GM18499 (cell line): ENCODE measurements at regions not wholly inside any gene's neighbourhood (a gene's known extent, or its start where the extent isn't known, plus 50 kb on each side); places are given as distances from the start of the nearest gene placed in this dataset.
"Not testable (repeated sequence)": the region's sequence is repeated elsewhere in the genome, so short reads cannot be mapped to it uniquely, and the experiment has no call there.

Source experiments
- ATAC-seq: cut with Tn5 transposase; IDR thresholded peaks from one replicate; pipeline ENCODE4 v1.9.1; 2021; ENCODE audit warnings: moderate number of reproducible peaks; ENCODE audit not compliant: insufficient read depth, unreplicated experiment

DNA sequence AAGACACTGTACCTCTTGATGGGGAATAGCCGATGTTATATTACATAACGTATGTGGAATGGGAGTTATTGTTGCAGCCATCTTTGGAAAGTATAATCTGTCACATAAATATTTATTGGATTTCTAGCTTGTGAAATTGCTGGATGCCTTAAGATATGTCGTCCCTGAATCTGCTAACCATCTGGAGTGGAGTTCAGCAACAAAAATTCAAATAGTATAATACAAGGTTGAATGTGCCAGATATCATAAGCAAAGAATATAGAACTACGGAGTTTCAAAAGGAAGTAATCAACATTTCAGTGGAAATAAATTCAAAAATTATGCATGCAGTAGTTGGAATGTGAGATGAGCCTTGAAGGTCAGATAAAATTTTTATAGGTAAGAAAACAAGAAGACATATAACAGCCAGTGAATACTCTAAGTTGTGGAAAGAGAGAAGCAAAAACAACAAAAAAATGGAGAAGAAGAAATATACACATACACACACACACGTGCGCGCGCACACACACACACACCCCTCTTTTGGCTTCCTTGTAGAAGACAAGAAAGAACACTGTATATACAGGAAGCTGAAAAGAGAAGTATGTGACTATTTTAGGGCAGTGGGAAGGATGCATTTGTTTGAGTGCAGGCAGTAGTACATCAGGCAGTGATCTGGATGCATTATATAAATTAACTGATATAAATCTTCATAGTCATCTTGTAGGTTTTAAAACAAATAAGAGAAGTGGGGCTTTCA is 516.7 kb downstream of the KCNT2 start:
- no peak for ATAC-seq

GRCh38 chr1:196090226-196090625 is 518.0 kb downstream of the KCNT2 start:
- ATAC-seq, result no peak

DNA sequence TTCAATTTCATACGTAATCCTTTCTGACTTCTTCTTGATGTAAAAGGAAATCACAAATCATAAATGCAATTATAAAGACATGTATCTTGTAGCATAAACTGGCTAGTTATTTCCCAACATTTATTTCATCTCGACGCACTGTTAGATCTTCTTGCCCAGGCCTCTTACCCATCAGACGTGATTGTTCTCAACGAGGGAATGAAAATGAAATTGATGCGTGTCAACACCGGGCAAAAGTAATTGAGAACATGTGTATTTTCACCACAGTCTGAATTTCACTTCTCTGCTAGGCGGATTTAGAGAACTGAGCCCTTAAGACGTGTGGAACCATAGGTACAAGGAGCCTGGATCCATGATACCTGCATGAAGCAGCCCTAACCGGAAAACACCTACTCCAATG is 519.7 kb downstream of the KCNT2 start:
- no peak for ATAC-seq

DNA sequence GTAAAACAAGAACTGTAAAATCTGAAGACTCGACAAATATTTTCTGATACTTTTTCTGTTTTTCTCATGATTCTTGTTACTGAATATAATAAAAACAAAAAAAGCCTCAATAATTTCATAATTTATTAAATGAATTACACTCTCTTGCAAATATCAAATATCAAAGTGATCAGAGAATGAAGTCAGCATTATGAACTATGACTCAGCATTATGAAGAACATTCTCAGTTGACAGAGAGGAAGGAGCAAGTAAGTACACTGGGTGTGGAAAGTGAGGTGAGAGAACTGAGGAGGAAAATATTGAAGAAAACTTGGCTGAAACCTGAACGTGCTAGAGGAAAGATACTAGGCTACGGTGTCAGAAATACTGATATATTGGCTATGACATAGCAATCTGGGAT is 529.5 kb downstream of the KCNT2 start:
- no peak for ATAC-seq

DNA sequence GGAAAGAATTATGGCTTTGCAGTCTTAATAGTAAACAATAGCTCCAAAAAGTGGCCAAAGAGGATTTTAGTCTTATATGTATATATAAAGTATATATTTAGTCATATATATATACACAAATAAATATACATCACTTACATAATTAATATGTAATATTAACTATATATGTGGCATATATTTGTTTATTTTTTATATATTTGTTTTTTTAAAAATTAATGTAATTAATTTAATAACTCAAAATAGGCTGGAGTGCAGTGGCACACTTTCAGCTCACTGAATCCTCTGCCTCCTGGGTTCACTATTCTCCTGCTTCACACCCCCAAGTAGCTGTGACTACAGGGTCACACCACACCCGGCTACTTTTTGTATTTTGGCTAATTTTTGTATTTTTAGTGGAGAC is 532.6 kb downstream of the KCNT2 start:
- ATAC-seq, result no peak

GRCh38 chr1:196074182-196074581 is 534.1 kb downstream of the KCNT2 start:
- ATAC-seq, result no peak

DNA sequence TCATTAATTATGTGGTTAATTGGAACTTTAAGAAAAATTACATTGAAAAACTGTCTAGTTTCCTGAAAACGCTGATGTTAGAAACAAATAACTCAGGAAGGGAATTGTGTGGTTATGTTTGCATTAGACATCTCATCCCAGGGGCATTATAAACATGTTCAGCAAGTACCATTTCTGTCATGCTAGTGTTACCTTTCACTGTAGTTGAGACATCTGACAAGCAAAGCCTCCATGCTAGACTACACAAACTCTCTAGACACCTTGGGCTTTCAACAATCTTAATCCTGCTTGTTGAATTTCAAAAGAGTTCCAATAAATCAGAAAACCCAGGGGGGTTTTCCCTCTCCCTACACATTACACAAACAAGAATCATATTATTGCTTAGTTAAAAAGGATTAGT is 536.8 kb downstream of the KCNT2 start:
- ATAC-seq, result no peak

DNA sequence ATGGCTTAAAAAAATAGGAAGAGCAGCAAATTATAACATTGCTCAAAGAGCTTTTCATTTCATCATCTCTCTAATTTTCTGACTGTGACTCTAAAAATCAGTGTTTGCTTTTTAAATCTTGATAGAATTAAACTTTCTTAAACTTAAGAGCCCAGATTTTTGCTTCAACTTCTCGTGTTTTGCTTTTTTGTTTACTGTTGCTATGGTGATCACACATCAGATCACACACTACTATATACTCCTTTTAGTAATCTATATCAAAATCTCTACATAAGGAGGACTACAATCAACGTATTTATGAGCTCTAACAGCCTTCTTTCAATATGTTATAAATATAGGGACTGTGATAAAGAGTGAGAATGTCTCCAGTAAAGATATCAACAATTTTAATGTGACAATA is 537.3 kb downstream of the KCNT2 start:
- ATAC-seq, result no peak

DNA sequence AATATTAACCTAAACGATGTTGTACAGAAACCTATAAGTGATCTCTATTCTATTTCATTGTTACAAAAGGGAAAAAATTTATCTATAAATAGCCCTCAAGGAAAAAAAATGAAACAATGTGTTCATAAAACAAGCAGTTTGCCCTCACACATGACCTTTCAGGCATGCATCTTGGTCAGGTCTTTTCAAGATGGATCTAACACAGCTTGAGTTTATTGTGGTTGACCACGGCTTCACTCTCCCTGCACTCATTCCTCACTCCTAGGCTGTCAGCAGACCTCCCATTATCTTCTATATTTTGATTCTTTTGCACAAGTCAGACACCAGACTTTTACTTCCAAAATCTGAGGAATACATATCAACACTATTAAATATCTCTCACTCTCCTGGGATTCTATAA is 544.3 kb downstream of the KCNT2 start:
- ATAC-seq, result no peak

DNA sequence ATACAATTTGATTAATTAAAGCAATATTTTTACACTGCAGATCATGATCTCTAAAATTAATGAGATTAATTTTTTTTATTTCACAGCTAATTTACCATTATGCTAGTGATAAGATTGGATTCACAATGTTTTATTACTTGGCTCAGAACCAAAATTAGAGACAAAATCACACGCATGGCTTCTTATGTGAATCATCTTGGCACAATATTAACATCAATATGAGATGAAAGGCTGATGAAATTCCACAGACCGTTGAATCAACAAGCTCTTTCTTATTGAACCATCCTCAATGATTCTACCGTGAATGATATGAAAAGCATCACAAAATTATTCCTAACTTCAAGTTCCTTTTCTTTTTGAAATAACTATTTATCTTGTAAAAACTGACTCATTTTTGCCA is 544.9 kb downstream of the KCNT2 start:
- ATAC-seq, result no peak

GRCh38 chr1:196060539-196060938 is 547.7 kb downstream of the KCNT2 start:
- no peak for ATAC-seq

- ATAC-seq, result no peak
Observed at GRCh38 chr1:196059210-196059609, 549.0 kb downstream of the KCNT2 start.

- no peak for ATAC-seq
Observed at GRCh38 chr1:196056966-196057365, 551.3 kb downstream of the KCNT2 start.

GRCh38 chr1:196049407-196049806 is 558.8 kb downstream of the KCNT2 start:
- ATAC-seq, result no peak

- no peak for ATAC-seq
Observed at GRCh38 chr1:196043268-196043667, 565.0 kb downstream of the KCNT2 start.

GRCh38 chr1:196034080-196034706 is 574.0 kb downstream of the KCNT2 start:
- ATAC-seq, result no peak

DNA sequence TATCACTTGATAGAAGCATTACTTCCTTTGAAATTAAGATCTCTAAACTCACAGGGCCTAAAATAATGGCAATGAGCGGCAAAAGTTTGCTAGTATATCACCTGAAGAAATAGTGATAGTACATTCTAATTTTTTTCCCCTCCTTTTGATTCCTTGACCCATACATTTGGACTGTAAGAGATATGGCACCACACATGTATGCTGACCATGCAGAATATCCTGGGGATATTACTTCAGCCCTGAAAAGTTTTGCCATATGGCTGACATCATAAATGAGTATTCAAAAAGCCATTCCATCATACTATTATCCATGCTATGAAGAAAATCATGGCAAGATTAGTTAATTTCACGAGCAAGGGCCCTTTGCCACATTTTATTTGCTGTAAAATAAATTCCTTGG is 576.9 kb downstream of the KCNT2 start:
- ATAC-seq, result not testable (repeated sequence)

GRCh38 chr1:196030455-196030854 is 577.8 kb downstream of the KCNT2 start:
- no peak for ATAC-seq

DNA sequence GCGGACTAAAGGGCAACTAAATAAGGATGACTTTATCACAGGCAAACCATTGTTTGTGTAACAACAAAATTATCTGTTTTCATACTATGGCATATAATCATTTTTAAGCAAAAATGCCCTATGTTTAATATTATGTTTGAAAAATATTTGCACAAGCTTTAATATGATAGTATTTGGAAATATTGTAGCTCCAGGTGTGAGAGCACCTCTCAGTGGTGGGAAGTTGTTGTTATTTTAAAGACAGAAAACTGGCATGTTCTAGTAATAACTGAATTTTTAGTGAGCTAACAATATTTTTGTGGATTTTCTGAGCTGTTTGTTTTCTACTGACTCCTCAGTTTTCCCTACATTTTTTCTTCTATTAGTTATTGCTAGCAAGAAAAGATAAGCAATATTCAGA is 578.8 kb downstream of the KCNT2 start:
- no peak for ATAC-seq

DNA sequence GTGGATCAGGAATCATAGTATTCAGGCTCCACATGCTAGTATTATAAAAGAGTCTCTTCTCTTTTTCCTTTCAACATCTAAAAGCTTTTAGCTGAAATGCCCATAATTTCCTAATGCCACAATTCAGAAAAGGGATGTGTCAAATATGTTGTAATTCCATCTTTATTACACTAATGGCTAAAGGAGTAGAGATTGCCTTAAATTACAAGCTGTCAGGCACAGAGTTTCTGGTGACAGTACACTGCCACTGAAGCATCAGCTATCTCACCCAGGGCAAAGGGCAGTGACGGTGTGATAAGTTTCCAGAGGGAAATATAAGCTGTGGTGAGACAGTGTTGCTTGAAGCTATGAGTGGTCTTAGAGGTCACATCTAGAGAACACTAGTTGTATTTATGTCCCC is 581.1 kb downstream of the KCNT2 start:
- no peak for ATAC-seq

- not testable (repeated sequence) for ATAC-seq
Observed at GRCh38 chr1:196021174-196021573, 587.1 kb downstream of the KCNT2 start.

GRCh38 chr1:196009362-196009761 is 598.9 kb downstream of the KCNT2 start:
- no peak for ATAC-seq
